HepG2 (cell line): ENCODE measurements at regions not wholly inside any gene's neighbourhood (a gene's known extent, or its start where the extent isn't known, plus 50 kb on each side); places are given as distances from the start of the nearest gene placed in this dataset.

Experiments used
- CREBL2 ChIP-seq: sonication (generic); formaldehyde crosslinking; IDR thresholded peaks from 2 replicates; pipeline ENCODE4 v1.8.1; 2023; ENCODE audit warnings: missing genetic modification reagents, mild to moderate bottlenecking, borderline replicate concordance
- CREM ChIP-seq, 2 experiments: sonication (generic) in 1 of 2; formaldehyde crosslinking in 1 of 2; IDR thresholded peaks; 2 replicates each; pipeline versions ENCODE4 v1.4.0 to v1.6.1; 2016 to 2020; ENCODE audit warnings: antibody characterized with exemption in 1 of 2, mild to moderate bottlenecking in 1 of 2, missing genetic modification reagents in 1 of 2
- FOXP1 ChIP-seq, 2 experiments: fragments of 450-650 bp in 1 of 2; IDR thresholded peaks; 2 replicates each; pipeline ENCODE4 v1.6.1; 2017 to 2018; ENCODE audit warnings: antibody characterized with exemption in 1 of 2
- MIXL1 ChIP-seq: IDR thresholded peaks from 2 replicates; pipeline ENCODE4 v1.6.1; 2016
- NFE2L2 ChIP-seq: fragments of 150-350 bp; IDR thresholded peaks from 2 replicates; pipeline ENCODE4 v1.6.1; 2014; ENCODE audit warnings: low read length
- RELA ChIP-seq: sonication (generic); formaldehyde crosslinking; IDR thresholded peaks from 2 replicates; pipeline ENCODE4 v1.4.0; 2020; ENCODE audit warnings: missing genetic modification reagents
- ZBTB39 ChIP-seq: sonication (generic); formaldehyde crosslinking; IDR thresholded peaks from 2 replicates; pipeline ENCODE4 v1.5.0; 2020; ENCODE audit warnings: missing genetic modification reagents
- ZNF672 ChIP-seq: sonication (generic); formaldehyde crosslinking; IDR thresholded peaks from 2 replicates; pipeline ENCODE4 v1.8.1; 2022; ENCODE audit warnings: missing genetic modification reagents
- ZNF737 ChIP-seq: sonication (generic); formaldehyde crosslinking; IDR thresholded peaks from 2 replicates; pipeline ENCODE4 v1.5.0; 2020; ENCODE audit warnings: missing genetic modification reagents, mild to moderate bottlenecking, borderline replicate concordance
- ZNF839 ChIP-seq: sonication (generic); formaldehyde crosslinking; IDR thresholded peaks from 2 replicates; pipeline ENCODE4 v1.4.0; 2020; ENCODE audit warnings: missing genetic modification reagents, mild to moderate bottlenecking, borderline replicate concordance
- TF ChIP-seq, protein P1 (sequence below): sonication (generic); formaldehyde crosslinking; IDR thresholded peaks from 2 replicates; pipeline ENCODE4 v1.4.0; 2020; ENCODE audit warnings: missing genetic modification reagents, borderline replicate concordance
- TF ChIP-seq, protein P2 (sequence below): sonication (generic); formaldehyde crosslinking; IDR thresholded peaks from 2 replicates; pipeline ENCODE4 v1.8.1; 2023; ENCODE audit warnings: mild to moderate bottlenecking, missing genetic modification reagents
- TF ChIP-seq, protein P3 (sequence below): IDR thresholded peaks from 2 replicates; pipeline ENCODE4 v1.6.1; 2016; ENCODE audit warnings: missing genetic modification reagents, missing compliant biosample characterization

DNA sequence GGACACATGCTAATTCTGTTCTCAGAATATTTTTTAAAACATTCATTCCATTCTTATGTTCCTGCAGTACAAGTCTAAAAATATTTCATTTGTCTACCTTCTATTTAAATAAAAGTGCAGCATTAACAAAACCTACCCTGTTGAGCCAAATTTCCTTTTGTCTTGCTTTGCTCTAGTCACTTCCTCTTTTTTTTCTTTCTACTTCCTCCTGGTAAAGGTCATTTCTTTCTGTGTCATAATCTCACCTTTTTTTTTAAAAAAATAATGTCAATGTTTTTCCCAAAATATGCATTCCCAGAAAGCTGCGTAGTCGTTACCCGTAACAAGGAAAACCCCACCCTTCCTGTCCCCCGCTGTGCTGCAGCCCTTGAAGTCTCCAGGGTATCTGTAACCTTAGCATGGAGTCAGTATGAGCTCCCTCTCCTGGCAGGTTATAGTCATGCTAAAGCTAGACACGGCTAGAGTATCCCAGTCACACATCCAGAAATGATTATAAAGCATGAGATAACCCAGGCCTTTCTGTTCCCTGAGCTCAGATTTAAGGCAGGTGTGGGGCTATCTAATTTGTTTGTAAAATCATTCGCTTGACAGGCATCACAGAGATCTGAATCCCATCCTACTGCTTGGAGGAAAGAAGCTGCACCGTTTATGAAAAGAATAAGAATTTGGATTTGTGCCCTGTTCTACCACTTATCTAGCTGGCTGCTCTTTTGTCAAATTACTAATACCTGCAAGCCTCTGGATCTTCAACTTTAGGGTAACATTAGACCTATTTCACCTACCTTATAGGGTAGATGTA lies 51.1 kb upstream of the EED start (continued):
- TF ChIP-seq, protein P1, sequence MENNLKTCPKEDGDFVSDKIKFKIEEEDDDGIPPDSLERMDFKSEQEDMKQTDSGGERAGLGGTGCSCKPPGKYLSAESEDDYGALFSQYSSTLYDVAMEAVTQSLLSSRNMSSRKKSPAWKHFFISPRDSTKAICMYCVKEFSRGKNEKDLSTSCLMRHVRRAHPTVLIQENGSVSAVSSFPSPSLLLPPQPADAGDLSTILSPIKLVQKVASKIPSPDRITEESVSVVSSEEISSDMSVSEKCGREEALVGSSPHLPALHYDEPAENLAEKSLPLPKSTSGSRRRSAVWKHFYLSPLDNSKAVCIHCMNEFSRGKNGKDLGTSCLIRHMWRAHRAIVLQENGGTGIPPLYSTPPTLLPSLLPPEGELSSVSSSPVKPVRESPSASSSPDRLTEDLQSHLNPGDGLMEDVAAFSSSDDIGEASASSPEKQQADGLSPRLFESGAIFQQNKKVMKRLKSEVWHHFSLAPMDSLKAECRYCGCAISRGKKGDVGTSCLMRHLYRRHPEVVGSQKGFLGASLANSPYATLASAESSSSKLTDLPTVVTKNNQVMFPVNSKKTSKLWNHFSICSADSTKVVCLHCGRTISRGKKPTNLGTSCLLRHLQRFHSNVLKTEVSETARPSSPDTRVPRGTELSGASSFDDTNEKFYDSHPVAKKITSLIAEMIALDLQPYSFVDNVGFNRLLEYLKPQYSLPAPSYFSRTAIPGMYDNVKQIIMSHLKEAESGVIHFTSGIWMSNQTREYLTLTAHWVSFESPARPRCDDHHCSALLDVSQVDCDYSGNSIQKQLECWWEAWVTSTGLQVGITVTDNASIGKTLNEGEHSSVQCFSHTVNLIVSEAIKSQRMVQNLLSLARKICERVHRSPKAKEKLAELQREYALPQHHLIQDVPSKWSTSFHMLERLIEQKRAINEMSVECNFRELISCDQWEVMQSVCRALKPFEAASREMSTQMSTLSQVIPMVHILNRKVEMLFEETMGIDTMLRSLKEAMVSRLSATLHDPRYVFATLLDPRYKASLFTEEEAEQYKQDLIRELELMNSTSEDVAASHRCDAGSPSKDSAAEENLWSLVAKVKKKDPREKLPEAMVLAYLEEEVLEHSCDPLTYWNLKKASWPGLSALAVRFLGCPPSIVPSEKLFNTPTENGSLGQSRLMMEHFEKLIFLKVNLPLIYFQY (CRISPR knock-in tag): no peak
- TF ChIP-seq ZNF839: no peak
- TF ChIP-seq ZNF737 (CRISPR knock-in tag): no peak
- 0 out of 2 replicates have a peak, but pooled peaks have one; percentile 31 for TF ChIP-seq MIXL1 (CRISPR knock-in tag)
- TF ChIP-seq CREBL2: no peak
- TF ChIP-seq ZNF672 (CRISPR knock-in tag): no peak
- TF ChIP-seq, protein P2, sequence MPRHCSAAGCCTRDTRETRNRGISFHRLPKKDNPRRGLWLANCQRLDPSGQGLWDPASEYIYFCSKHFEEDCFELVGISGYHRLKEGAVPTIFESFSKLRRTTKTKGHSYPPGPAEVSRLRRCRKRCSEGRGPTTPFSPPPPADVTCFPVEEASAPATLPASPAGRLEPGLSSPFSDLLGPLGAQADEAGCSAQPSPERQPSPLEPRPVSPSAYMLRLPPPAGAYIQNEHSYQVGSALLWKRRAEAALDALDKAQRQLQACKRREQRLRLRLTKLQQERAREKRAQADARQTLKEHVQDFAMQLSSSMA: no peak
- no peak for TF ChIP-seq RELA (CRISPR knock-in tag)
- TF ChIP-seq CREM (IDR thresholded peaks at IDR 0.05): peak; percentile 19; the same call in 1 of the 2 replicates
- no peak for TF ChIP-seq CREM (CRISPR knock-in tag; IDR thresholded peaks at IDR 0.05)
- no peak for TF ChIP-seq ZBTB39 (CRISPR knock-in tag)
- no peak for TF ChIP-seq NFE2L2
- TF ChIP-seq, protein P3, sequence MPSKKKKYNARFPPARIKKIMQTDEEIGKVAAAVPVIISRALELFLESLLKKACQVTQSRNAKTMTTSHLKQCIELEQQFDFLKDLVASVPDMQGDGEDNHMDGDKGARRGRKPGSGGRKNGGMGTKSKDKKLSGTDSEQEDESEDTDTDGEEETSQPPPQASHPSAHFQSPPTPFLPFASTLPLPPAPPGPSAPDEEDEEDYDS (CRISPR knock-in tag): peak; percentile 31; the same call in 1 of the 2 replicates
- TF ChIP-seq FOXP1 (IDR thresholded peaks at IDR 0.05): no peak
- TF ChIP-seq FOXP1 (CRISPR knock-in tag; IDR thresholded peaks at IDR 0.05): no peak
